ENCODE measurements at regions not wholly inside any gene's neighbourhood (a gene's known extent, or its start where the extent isn't known, plus 50 kb on each side); places are given as distances from the start of the nearest gene placed in this dataset.

- H3K36me3 Mint-ChIP-seq: no peaks in the 10 kb centered on the region
- H3K27ac Mint-ChIP-seq: no peak overlapping the region
- no peak overlapping the region for H3K4me3 Mint-ChIP-seq
- DNase-seq (ENCODE audit: low spot score in 2 of 2) (no peak), ATAC-seq (ENCODE audit: low read depth) (no peak)
- peaks cover 20% of the 10 kb centered on the region for H3K9me3 Mint-ChIP-seq
- no peaks in the 10 kb centered on the region for H3K4me1 Mint-ChIP-seq
- H3K27me3 Mint-ChIP-seq: no peaks in the 10 kb centered on the region
These were observed 597.5 kb upstream of the PFKP start for GRCh38 chr10:2469802-2470201.

GRCh38 chr10:2464483-2464882, 602.9 kb upstream of the PFKP start:
- ATAC-seq (ENCODE audit: low read depth) (no peak), DNase-seq (ENCODE audit: low spot score in 2 of 2) (no peak)
- no peaks in the 10 kb centered on the region for H3K4me1 Mint-ChIP-seq
- H3K27me3 Mint-ChIP-seq: no peaks in the 10 kb centered on the region
- H3K27ac Mint-ChIP-seq: no peak overlapping the region
- no peaks in the 10 kb centered on the region for H3K36me3 Mint-ChIP-seq
- peaks cover 14% of the 10 kb centered on the region for H3K9me3 Mint-ChIP-seq
- no peak overlapping the region for H3K4me3 Mint-ChIP-seq

- H3K36me3 Mint-ChIP-seq: no peaks in the 10 kb centered on the region
- no peaks in the 10 kb centered on the region for H3K27me3 Mint-ChIP-seq
- no peaks in the 10 kb centered on the region for H3K4me1 Mint-ChIP-seq
- H3K4me3 Mint-ChIP-seq: no peak overlapping the region
- H3K9me3 Mint-ChIP-seq: peaks cover 14% of the 10 kb centered on the region
- H3K27ac Mint-ChIP-seq: no peak overlapping the region
- DNase-seq (ENCODE audit: low spot score in 2 of 2) (no peak), ATAC-seq (ENCODE audit: low read depth) (no peak)
These were observed 604.0 kb upstream of the PFKP start for GRCh38 chr10:2463316-2463715.

GRCh38 chr10:2462581-2462980, 604.8 kb upstream of the PFKP start:
- no peak for ATAC-seq (ENCODE audit: low read depth)
- DNase-seq (ENCODE audit: low spot score in 2 of 2): no peak
- peaks cover 14% of the 10 kb centered on the region for H3K9me3 Mint-ChIP-seq
- H3K36me3 Mint-ChIP-seq: no peaks in the 10 kb centered on the region
- H3K27me3 Mint-ChIP-seq: no peaks in the 10 kb centered on the region
- no peaks in the 10 kb centered on the region for H3K4me1 Mint-ChIP-seq
- H3K4me3 Mint-ChIP-seq: no peak overlapping the region
- H3K27ac Mint-ChIP-seq: no peak overlapping the region

GRCh38 chr10:2460812-2461211, 606.5 kb upstream of the PFKP start:
- no peak for DNase-seq (ENCODE audit: low spot score in 2 of 2)
- Mint-ChIP-seq H3K36me3 (no peaks in the 10 kb centered on the region), H3K27ac (no peak overlapping the region), H3K27me3 (no peaks in the 10 kb centered on the region), H3K4me1 (no peaks in the 10 kb centered on the region), H3K4me3 (no peak overlapping the region), H3K9me3 (peaks cover 12% of the 10 kb centered on the region)
- no peak for ATAC-seq (ENCODE audit: low read depth)

GRCh38 chr10:2459713-2460112, 607.6 kb upstream of the PFKP start:
- H3K4me1 Mint-ChIP-seq: no peaks in the 10 kb centered on the region
- DNase-seq (ENCODE audit: low spot score in 2 of 2): no peak

GRCh38 chr10:2456834-2457233, 610.5 kb upstream of the PFKP start:
- H3K4me3 Mint-ChIP-seq: no peak overlapping the region
- H3K9me3 Mint-ChIP-seq: peaks cover 8% of the 10 kb centered on the region
- H3K4me1 Mint-ChIP-seq: no peaks in the 10 kb centered on the region
- ATAC-seq (ENCODE audit: low read depth) (no peak), DNase-seq (ENCODE audit: low spot score in 2 of 2) (no peak)
- H3K36me3 Mint-ChIP-seq: no peaks in the 10 kb centered on the region
- no peak overlapping the region for H3K27ac Mint-ChIP-seq
- H3K27me3 Mint-ChIP-seq: no peaks in the 10 kb centered on the region

More at GRCh38 chr10:2459713-2460112, 607.6 kb upstream of the PFKP start:
- Mint-ChIP-seq H3K27me3 (no peaks in the 10 kb centered on the region), H3K36me3 (no peaks in the 10 kb centered on the region), H3K9me3 (peaks cover 5% of the 10 kb centered on the region), H3K27ac (no peak overlapping the region), H3K4me3 (no peak overlapping the region)
- no peak for ATAC-seq (ENCODE audit: low read depth)

- Mint-ChIP-seq H3K4me3 (no peak overlapping the region), H3K27me3 (peaks cover 2% of the 10 kb centered on the region), H3K36me3 (no peaks in the 10 kb centered on the region), H3K4me1 (no peaks in the 10 kb centered on the region), H3K27ac (no peak overlapping the region), H3K9me3 (peaks cover 2% of the 10 kb centered on the region)
- DNase-seq (ENCODE audit: low spot score in 2 of 2) (no peak), ATAC-seq (ENCODE audit: low read depth) (no peak)
These were observed 622.0 kb upstream of the PFKP start for GRCh38 chr10:2445370-2445769.

GRCh38 chr10:2439983-2440382, 627.4 kb upstream of the PFKP start:
- Mint-ChIP-seq H3K4me1 (no peaks in the 10 kb centered on the region), H3K4me3 (no peak overlapping the region), H3K9me3 (peaks cover 2% of the 10 kb centered on the region), H3K27ac (no peak overlapping the region), H3K36me3 (no peaks in the 10 kb centered on the region), H3K27me3 (peaks cover 2% of the 10 kb centered on the region)
- DNase-seq (ENCODE audit: low spot score in 2 of 2) (no peak), ATAC-seq (ENCODE audit: low read depth) (no peak)

GRCh38 chr10:2439000-2439399, 628.3 kb upstream of the PFKP start:
- ATAC-seq (ENCODE audit: low read depth) (no peak), DNase-seq (ENCODE audit: low spot score in 2 of 2) (no peak)
- peaks cover 2% of the 10 kb centered on the region for H3K27me3 Mint-ChIP-seq
- H3K4me3 Mint-ChIP-seq: no peak overlapping the region
- H3K9me3 Mint-ChIP-seq: peaks cover 2% of the 10 kb centered on the region
- H3K36me3 Mint-ChIP-seq: no peaks in the 10 kb centered on the region
- H3K4me1 Mint-ChIP-seq: no peaks in the 10 kb centered on the region
- no peak overlapping the region for H3K27ac Mint-ChIP-seq

GRCh38 chr10:2438248-2438939, 629.0 kb upstream of the PFKP start:
- no peak overlapping the region for H3K4me3 Mint-ChIP-seq
- H3K9me3 Mint-ChIP-seq: peaks cover 2% of the 10 kb centered on the region
- H3K27ac Mint-ChIP-seq: no peak overlapping the region
- no peak for ATAC-seq (ENCODE audit: low read depth)
- H3K4me1 Mint-ChIP-seq: no peaks in the 10 kb centered on the region
- no peaks in the 10 kb centered on the region for H3K36me3 Mint-ChIP-seq
- peaks cover 2% of the 10 kb centered on the region for H3K27me3 Mint-ChIP-seq
- no peak for DNase-seq (ENCODE audit: low spot score in 2 of 2)

GRCh38 chr10:2436933-2437332, 630.4 kb upstream of the PFKP start:
- no peaks in the 10 kb centered on the region for H3K9me3 Mint-ChIP-seq
- H3K27ac Mint-ChIP-seq: no peak overlapping the region
- no peak for DNase-seq (ENCODE audit: low spot score in 2 of 2)
- H3K27me3 Mint-ChIP-seq: peaks cover 2% of the 10 kb centered on the region
- H3K4me3 Mint-ChIP-seq: no peak overlapping the region
- no peak for ATAC-seq (ENCODE audit: low read depth)
- no peaks in the 10 kb centered on the region for H3K4me1 Mint-ChIP-seq
- H3K36me3 Mint-ChIP-seq: no peaks in the 10 kb centered on the region

- Mint-ChIP-seq H3K27me3 (peaks cover under 1% of the 10 kb centered on the region), H3K4me1 (no peaks in the 10 kb centered on the region), H3K9me3 (peaks cover 4% of the 10 kb centered on the region), H3K27ac (no peak overlapping the region), H3K36me3 (no peaks in the 10 kb centered on the region), H3K4me3 (no peak overlapping the region)
- DNase-seq (ENCODE audit: low spot score in 2 of 2) (no peak), ATAC-seq (ENCODE audit: low read depth) (no peak)
These were observed 635.4 kb upstream of the PFKP start for GRCh38 chr10:2431961-2432360.

- ATAC-seq (ENCODE audit: low read depth) (no peak), DNase-seq (ENCODE audit: low spot score in 2 of 2) (no peak)
- H3K36me3 Mint-ChIP-seq: no peaks in the 10 kb centered on the region
- H3K4me3 Mint-ChIP-seq: no peak overlapping the region
- peaks cover 5% of the 10 kb centered on the region for H3K9me3 Mint-ChIP-seq
- peaks cover 6% of the 10 kb centered on the region for H3K27me3 Mint-ChIP-seq
- no peak overlapping the region for H3K27ac Mint-ChIP-seq
- H3K4me1 Mint-ChIP-seq: no peaks in the 10 kb centered on the region
These were observed 639.9 kb upstream of the PFKP start for GRCh38 chr10:2427412-2427811.

GRCh38 chr10:2425320-2425719, 642.0 kb upstream of the PFKP start:
- Mint-ChIP-seq H3K36me3 (no peaks in the 10 kb centered on the region), H3K27ac (no peak overlapping the region), H3K27me3 (peaks cover 6% of the 10 kb centered on the region), H3K4me1 (no peaks in the 10 kb centered on the region), H3K9me3 (peaks cover 2% of the 10 kb centered on the region), H3K4me3 (no peak overlapping the region)
- ATAC-seq (ENCODE audit: low read depth): no peak
- DNase-seq (ENCODE audit: low spot score in 2 of 2): no peak

Measured in memory B cell (primary cell).